ENCODE measurements at regions not wholly inside any gene's neighbourhood (a gene's known extent, or its start where the extent isn't known, plus 50 kb on each side); places are given as distances from the start of the nearest gene placed in this dataset.

- TF ChIP-seq CTCF (IDR thresholded peaks at IDR 0.05): no peak
- no peak for TF ChIP-seq ZFX (IDR thresholded peaks at IDR 0.05; ENCODE audit: borderline replicate concordance)
- H3K27ac ChIP-seq: no peak overlapping the region
Observed at GRCh38 chr6:132868057-132868456, 53.7 kb downstream of the RPS12 start.

- TF ChIP-seq ZFX (IDR thresholded peaks at IDR 0.05; ENCODE audit: borderline replicate concordance): no peak
- TF ChIP-seq CTCF (IDR thresholded peaks at IDR 0.05): no peak
- H3K27ac ChIP-seq: peak overlapping the region; percentile 55; the same call in 1 of the 2 replicates
Observed at GRCh38 chr6:132872923-132873322, 58.6 kb downstream of the RPS12 start.

- no peak overlapping the region for H3K27ac ChIP-seq
- TF ChIP-seq ZFX (IDR thresholded peaks at IDR 0.05; ENCODE audit: borderline replicate concordance): no peak
- no peak for TF ChIP-seq CTCF (IDR thresholded peaks at IDR 0.05)
Observed at GRCh38 chr6:132877003-132877402, 62.6 kb downstream of the RPS12 start.

- TF ChIP-seq ZFX (IDR thresholded peaks at IDR 0.05; ENCODE audit: borderline replicate concordance): no peak
- no peak for TF ChIP-seq CTCF (IDR thresholded peaks at IDR 0.05)
- H3K27ac ChIP-seq: no peak overlapping the region
Observed at GRCh38 chr6:132887204-132887603, 72.8 kb downstream of the RPS12 start.

GRCh38 chr6:132888701-132889100 lies 74.3 kb downstream of the RPS12 start:
- TF ChIP-seq ZFX (IDR thresholded peaks at IDR 0.05; ENCODE audit: borderline replicate concordance): no peak
- TF ChIP-seq CTCF (IDR thresholded peaks at IDR 0.05): no peak
- no peak overlapping the region for H3K27ac ChIP-seq

- H3K27ac ChIP-seq: peak overlapping the region; percentile 64
- no peak for TF ChIP-seq CTCF (IDR thresholded peaks at IDR 0.05)
Observed at GRCh38 chr6:132892929-132893771, 78.8 kb downstream of the RPS12 start.

- peak overlapping the region; percentile 64 for H3K27ac ChIP-seq
- TF ChIP-seq CTCF (IDR thresholded peaks at IDR 0.05) (no peak), ZFX (IDR thresholded peaks at IDR 0.05; ENCODE audit: borderline replicate concordance) (no peak)
Observed at GRCh38 chr6:132893772-132894490, 79.6 kb downstream of the RPS12 start.

All from 22Rv1 (cell line).